Right ventricle myocardium inferior (tissue), 1 donor: ENCODE measurements at regions not wholly inside any gene's neighbourhood (a gene's known extent, or its start where the extent isn't known, plus 50 kb on each side); places are given as distances from the start of the nearest gene placed in this dataset.

Experiments
- ATAC-seq: fragments of 200-7000 bp; cut with Tn5 transposase; one replicate; pipeline ENCODE4 v1.9.1; 2020; ENCODE audit warnings: mild to moderate bottlenecking, moderate library complexity
- DNase-seq: peaks from one replicate; pipeline ENCODE4 v3.0.0; 2021; ENCODE audit errors: missing footprints
- intact Hi-C: fragments of 100-400 bp; cut with DNase I; formaldehyde crosslinking; loops from one replicate; pipeline ENCODE4 v1.11.0; 2022
- donor health status: DM: no; HTN: yes; CAD: no; lungs with severe emphysema.

DNA sequence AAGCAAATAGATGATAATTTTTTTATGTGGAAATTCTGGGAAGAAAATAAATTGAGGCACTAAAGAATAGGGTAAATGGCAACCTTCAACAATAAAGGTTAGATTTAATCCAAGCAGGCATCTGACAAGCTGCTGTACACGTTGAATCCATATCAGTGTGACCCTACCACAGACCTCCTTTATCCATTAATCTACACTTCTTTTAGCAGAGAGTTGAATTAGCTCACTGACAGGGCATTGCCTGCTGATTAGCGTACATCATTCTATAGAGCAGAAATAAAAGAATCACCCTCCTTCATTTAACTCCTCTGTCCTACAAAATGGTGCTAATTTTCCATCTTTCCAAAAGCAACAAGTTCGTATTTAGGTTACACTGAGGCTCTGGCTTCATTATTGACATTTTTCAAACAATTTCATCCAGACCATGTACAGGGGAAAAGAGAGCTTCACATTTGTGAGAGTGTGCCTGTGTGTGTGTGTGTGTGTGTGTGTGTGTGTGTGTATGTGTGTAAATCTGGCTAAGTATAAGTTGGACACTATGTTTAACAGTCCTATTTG is 356.0 kb downstream of the TFEC start:
- ATAC-seq (no peak), DNase-seq (no peak)
- intact Hi-C loops: no loop called here

DNA sequence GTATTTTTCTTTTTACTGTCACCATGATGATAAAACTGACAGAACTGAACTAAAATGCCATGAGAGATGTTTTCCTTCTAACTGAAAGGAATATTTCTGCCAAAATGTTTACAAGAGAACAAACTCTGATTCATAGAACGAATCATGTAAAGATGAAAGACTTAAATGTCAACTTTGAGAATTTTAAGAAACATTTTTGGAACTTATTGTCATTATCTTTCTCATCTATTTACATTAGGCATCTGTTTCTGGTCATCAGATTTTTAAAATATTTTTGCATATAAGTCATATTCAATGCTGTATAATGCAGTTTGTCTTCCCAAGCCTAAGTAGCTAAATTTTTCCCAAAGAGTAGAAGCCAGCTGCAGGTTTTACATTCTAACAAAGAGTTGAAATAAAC is 358.5 kb downstream of the TFEC start:
- intact Hi-C loops: no loop called here
- ATAC-seq: no peak

DNA sequence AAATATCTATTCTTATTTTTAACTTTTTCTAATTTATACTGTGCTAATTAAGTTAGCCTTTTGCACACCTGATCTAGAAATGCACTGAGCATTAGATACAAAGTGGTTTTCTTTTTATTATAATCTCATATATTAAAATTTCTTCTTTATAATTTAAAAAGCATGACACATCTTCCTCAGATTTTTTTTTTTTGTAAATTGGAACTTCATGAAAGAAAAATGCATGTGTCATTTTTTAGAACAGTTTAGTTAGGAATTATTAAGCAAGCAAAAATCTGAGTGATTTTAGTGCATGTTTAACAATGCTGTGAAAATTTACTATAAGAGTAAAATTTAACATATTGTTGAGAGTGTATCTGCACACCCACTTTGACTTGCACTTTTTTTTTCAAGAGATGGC is 367.9 kb downstream of the TFEC start:
- DNase-seq (no peak), ATAC-seq (no peak)
- intact Hi-C loops: no loop called here

More for the DNA sequence above, 358.5 kb downstream of the TFEC start:
- no peak for DNase-seq

DNA sequence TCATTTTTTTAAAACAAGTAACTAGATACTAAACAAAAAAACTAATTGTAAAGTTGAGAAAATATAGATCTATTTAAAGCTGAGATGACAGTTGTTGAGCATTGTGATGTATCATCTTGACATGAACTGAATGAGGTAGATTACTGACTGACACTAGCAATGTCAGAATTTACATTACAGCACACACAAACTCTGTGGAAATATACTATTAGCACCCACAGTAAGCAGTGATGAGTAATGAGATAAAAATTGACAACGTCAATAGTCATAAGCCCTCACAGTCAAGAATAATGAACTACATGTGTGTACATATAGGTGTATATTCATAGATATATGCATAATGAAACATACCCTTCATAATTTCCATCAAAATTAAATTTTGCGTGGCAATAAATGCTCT is 368.4 kb downstream of the TFEC start:
- intact Hi-C loops: no loop called here
- no peak for DNase-seq
- no peak for ATAC-seq

DNA sequence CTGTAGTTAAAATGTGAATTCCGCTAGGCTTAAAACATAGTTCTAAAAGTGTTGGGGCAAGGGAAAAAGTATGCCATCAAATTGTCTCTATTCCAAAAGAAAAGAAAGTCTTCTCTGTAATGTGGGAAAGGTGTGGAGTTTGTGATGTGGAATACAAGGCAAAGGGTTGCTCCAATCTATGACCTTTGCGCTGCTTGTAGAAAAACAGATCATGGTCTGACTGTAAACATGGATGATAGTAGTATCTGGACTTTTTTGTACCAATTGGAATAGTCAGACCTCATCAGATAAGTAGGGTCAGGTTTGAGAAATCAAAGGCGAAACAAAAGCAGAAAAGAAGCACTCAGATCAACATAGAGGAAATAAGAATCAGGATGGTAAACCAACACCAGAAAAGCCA is 372.3 kb downstream of the TFEC start:
- ATAC-seq (no peak), DNase-seq (no peak)
- intact Hi-C loops: no loop called here

DNA sequence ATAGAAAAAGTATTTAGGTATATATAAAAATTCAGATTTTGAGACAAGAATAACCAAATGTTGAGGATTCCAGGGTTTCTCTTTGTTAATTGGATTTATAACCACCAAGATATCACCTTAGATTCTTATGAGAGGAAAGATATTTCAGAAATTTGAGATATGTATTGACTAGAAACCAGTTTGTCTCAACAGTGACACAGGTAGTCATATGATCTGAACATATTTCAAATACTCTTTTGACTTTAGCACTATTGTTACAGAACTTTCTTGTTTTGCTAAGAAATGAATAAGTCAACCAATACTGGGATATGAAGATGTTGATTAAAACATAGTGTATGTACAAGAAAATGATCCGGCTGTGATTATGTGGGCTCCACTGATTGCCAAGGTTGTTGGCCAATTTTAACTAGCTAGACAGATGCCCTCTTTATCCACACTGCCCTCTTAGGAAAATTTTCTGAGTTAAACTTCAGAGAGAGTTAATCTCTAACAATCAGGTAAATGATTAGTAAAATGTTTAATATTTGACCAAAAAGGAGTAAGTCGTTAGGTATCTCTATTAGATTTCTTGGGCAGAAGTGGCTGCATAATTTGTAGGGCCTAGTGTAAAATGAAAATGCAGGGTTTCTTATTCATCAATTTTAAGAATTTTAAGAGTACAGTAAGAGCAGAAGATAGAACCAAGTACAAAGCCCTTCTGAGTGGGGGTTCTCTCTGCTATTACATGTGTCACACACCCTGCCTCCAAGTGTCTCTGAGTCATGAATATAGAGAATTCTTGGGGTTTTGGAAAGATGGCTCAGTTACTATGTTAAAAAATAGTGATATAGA is 376.0 kb downstream of the TFEC start:
- ATAC-seq (no peak), DNase-seq (no peak)
- intact Hi-C loops: no loop called here

DNA sequence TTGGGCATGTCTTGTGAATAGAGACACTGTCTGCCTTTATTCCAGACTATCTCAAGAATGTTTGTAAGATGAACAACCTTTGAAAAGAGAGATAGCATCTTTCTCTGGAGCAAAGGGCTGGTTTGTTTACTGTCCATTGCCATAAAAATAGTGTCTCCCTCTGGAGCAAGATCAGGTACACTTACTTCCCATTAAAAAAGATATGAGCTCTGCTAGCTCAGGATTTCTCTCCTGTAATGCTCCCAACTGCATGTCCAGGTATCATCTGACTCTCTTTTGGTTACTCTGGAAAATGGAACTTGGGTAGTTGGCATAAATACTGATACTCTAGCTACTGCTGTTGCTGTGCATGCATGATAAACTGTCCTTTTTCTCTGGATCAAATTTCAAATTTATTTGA is 381.1 kb downstream of the TFEC start:
- intact Hi-C loops: no loop called here
- DNase-seq (no peak), ATAC-seq (no peak)

DNA sequence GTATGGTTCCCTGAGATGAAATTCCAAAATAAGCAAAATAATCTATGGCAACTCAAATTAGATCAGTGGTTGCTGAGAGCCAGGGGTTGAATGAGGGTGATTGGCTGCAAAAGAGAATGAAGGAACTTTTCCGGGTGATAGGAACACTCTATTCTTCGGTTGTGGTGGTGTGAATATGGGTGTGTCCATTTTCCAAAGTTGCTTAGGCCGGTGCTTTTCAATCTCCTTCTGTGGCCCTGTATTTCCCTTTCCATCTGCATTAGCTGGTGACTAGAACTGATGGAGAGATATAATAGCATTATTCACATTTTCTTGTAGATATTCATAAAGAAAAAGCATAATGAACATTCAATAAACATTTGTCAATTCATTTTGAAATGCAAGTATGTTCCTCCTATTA is 382.9 kb downstream of the TFEC start:
- ATAC-seq (no peak), DNase-seq (no peak)
- intact Hi-C loops: no loop called here

DNA sequence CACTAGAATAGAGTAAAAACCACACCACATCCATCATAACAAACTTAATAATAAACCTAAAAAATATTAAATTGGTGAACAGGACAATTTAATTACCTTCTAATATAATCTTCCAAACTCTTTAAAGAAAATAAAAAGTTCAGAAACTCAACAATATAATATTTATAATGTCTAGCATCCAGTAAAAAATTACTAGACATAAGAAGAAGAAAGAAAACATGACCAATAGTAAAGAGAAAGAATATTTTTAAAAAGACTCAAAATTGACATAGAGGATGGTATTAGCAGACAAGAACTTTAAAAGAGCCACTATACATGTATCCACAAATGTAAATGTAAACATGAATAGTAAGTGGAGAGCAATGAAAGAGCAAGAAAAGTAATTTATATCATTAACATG is 388.4 kb downstream of the TFEC start:
- intact Hi-C loops: no loop called here
- no peak for DNase-seq
- ATAC-seq: no peak

DNA sequence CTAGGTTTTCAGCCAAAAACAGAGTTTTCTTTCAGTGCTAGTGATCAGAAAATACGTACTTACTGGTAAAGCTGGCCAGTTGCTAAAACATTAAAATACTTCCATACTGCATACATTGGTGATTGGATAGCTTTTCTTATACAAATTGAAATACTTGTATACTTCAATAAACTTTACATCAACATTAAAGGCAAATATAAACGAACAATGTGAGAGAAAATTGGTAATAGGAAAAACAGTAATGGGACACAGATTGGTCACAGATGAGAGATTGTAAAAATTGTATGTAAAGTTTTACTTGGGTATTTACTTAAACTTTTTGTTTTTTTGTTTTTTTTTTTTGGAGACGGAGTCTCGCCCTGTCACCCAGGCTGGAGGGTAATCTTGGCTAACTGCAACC is 391.7 kb downstream of the TFEC start:
- no peak for ATAC-seq
- no peak for DNase-seq
- intact Hi-C loops: no loop called here

DNA sequence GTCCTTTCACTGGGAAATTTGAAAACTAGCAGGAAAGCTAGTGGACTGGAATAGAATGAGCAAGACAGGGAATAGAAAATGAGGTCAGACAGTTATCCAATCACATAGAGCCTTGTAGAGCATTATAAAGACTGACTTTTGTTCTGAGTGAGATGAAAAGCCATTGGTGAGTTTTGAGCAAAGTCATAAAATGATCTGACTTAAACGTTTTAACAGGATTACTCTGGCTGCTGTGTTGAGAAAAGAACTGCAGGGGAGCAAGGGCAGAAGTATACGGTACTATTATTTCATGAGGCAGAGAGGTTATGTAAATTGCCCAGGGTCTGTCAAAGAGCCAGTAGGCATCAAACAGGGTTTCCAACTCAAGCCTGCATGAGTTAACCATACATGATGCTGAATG is 393.4 kb downstream of the TFEC start:
- ATAC-seq (no peak), DNase-seq (no peak)
- intact Hi-C loops: no loop called here

DNA sequence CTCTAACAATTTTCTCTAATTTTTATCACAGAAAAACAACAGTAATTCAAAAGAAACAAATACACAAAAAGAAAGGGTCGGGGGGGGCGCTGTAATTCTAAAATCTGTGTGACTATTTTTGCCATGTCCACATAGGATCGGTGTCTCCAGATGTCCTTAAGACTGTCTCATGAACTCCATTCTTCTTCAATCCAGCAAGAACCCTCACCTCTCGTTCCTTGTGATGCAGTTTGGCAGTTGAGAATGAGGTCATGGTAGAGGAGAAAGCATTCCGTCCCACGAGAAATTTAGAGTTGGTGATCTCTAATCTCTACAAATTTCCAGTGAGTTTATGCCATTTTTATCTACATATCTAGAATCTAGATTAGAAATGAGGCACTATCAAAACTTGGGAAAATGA is 394.7 kb downstream of the TFEC start:
- DNase-seq (no peak), ATAC-seq (no peak)
- intact Hi-C loops: no loop called here

DNA sequence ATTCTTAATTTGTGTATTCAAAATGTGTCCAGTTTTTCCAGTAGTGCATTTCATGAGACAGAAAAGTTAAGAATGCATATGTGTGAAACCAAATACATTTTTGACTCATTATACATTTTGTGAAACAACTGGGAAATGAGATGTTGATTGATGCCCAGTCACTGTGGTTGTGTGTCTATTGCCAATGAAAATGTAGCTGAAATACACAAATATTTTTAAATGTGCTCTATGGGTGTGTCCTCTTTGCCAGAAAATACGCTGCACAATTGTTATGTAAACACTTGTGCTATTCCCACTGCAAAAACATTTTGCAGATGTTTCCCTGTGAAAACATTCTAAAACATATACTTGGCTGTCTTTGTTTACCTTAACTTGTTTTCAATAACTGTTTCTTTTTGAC is 395.2 kb downstream of the TFEC start:
- DNase-seq (no peak), ATAC-seq (no peak)
- intact Hi-C loops: no loop called here

DNA sequence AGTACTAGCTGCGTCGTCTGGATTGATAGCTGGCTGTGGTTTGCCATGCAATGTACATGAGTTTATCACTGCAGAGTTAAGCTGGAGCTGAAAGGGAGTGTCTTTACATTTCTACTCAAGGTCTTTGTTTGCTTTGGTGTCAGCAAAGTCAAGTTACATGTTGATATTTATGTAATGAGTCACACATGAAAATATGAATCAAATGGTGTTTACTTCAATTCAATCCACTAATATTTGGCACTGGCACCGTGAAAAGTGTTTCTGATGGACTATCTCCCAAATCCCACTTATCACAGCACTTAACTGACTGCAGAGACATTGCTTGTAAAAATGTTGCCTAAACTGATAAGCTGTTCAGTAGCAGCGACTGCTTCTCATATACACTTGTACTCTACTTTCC is 395.9 kb downstream of the TFEC start:
- intact Hi-C loops: no loop called here
- DNase-seq (no peak), ATAC-seq (no peak)

DNA sequence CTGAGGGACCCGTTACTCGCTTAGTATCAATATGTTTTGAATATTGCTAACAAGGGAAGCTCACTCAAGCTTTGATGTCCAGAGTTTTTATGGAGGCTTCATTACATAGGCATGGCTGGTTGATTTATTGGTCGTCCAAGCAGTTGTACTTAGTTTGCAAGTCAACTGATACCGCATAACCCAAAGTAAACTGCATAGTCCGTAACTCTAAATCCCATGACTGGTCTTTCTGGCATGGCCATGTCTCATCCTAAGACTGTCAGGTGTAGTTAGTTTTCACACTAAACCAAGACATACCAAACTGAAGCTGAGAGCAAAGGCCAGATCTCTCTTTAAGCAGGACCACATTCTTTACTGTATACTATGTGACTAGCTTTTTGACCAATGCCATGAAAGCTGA is 397.9 kb downstream of the TFEC start:
- ATAC-seq (no peak), DNase-seq (no peak)
- intact Hi-C loops: no loop called here

DNA sequence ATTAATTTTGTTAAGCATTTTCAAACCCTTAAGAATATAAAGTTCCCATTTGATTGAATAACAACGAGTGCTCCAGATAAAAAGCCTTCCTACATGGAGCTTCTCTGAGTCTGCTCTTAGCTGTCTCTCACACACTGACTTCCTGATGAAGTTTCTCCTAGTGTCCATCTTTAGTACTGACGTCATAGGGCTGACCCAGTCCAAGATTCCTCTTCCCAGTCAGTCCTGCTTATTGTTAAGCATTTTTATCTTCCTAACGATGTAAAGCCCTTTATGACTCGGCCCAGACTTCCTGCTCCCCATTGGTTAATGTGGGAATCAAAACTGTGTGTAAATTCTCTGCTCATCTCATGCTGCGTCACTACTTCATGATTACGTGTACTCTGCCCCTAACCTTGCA is 398.8 kb downstream of the TFEC start:
- DNase-seq (no peak), ATAC-seq (no peak)
- intact Hi-C loops: no loop called here

DNA sequence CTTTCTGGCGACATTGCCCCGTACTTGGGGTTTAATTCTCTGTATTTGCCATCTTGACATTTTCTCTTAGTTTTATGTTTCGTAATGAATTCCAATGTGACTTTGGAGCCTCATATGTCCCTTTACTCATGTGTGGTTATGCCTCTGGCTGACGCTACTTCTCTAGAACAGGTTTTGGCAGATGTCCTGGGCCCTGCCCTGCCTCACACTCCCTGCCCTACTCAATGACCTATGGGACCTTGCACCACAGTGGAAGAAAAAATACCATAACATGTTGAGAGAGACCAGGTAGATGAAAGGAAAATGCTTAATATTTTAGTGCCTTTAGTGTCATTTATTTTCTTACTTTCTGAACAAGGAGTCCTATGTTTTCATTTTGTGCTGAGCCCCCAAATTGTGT is 400.5 kb downstream of the TFEC start:
- ATAC-seq (no peak), DNase-seq (no peak)
- intact Hi-C loops: no loop called here

DNA sequence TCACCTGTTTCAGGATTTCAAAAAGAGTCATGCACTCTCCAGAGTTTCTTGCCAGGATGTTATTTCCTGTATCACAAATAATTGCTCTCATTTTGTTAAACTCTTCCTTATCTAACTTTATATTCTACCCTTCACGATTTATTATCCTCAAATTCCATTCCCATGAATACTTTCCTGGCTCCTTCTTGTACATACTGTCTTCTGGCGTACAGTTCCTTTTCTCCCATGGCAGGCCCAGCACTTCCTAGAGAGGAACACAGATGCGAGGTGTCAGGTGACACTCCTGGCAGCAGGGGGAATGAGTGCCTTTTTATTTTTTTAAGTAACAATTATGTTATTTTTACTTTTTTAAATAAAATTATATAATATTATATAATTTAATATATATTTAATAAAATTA is 411.9 kb downstream of the TFEC start:
- intact Hi-C loops: no loop called here
- no peak for ATAC-seq

DNA sequence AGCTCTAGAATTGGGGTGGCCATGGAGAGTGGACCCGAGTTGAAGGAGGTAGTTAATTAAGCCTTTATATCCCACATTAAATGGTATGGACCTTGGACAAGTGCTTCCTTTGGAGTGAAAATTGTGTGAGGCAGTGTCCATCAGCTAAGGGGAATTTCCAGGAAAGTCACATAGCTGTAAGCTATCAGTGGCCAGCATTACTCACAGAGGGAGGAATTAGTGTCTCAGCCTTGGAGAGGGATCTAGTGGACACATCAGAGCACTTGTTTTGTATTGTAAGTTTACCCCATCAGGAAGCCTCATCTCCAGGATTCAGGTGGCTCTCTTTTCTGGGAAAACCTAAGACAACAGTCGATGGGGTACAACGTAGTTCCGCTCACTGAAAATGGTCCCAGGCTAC is 416.7 kb downstream of the TFEC start:
- intact Hi-C loops: no loop called here
- DNase-seq (no peak), ATAC-seq (no peak)

More for the DNA sequence above, 411.9 kb downstream of the TFEC start:
- no peak for DNase-seq

DNA sequence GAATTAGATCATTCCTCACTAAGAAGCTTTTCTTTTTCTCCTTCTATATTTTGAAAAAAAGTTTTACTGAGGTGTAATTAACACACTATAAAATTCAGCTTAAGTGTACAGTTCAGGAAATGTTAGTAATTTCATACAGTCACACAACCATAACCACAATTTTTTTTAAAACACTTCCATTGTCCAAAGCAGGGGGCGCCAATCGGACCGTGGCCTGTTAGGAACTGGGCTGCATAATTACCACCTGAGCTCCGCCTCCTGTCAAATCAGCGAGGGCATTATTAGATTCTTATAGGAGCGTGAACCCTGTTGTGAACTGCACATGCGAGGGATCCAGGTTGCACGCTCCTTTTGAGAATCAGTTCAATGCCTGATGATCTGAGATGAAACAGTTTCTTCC is 427.1 kb downstream of the TFEC start:
- intact Hi-C loops: no loop called here
- peak; percentile 45 for DNase-seq
- no peak for ATAC-seq

DNA sequence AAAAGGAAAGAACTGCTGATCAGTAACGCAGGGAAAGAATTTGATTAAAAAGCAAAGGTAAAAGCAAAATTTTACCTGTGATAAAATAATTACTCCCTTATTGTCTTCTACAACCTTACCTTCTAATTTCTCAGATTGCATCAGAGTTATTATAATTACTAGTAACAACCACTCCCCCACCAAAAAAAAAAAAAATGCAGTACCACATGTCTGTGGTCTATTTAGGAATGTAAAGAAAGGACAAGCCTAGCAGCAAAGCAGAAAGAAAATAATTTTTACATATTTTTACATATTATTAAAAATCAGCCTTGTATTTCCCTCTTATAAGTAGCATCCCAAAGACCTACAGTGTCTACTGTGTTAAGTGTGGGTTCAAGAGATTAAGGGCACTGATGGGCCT is 430.4 kb downstream of the TFEC start:
- no peak for DNase-seq
- intact Hi-C loops: no loop called here
- ATAC-seq: no peak
